Gastrocnemius medialis (tissue), 4 donors: ENCODE measurements at regions not wholly inside any gene's neighbourhood (a gene's known extent, or its start where the extent isn't known, plus 50 kb on each side); places are given as distances from the start of the nearest gene placed in this dataset.

Experiments used
- POLR2A ChIP-seq, 2 donors: fragments of 450-650 bp; IDR thresholded peaks; one replicate each; pipeline ENCODE4 v1.6.1; 2017; ENCODE audit warnings: antibody characterized with exemption in 2 of 2, mild to moderate bottlenecking in 2 of 2, moderate library complexity in 2 of 2
- TF ChIP-seq, protein P1 (sequence below), 5 experiments: fragments of 450-650 bp in 3 of 5; fragments of 200-600 bp in 2 of 5; sonication (generic) in 2 of 5; IDR thresholded peaks in 4 of 5; conservative IDR thresholded peaks in 1 of 5; 1 replicate in 4 of 5; 2 replicates in 1 of 5; pipeline ENCODE4 v1.5.1; 2016 to 2019; ENCODE audit warnings: antibody characterized with exemption in 5 of 5, mild to moderate bottlenecking in 3 of 5, moderate library complexity in 3 of 5

GRCh38 chr13:73849292-73849691 lies 284.9 kb downstream of the KLF12 start:
- TF ChIP-seq, protein P1, sequence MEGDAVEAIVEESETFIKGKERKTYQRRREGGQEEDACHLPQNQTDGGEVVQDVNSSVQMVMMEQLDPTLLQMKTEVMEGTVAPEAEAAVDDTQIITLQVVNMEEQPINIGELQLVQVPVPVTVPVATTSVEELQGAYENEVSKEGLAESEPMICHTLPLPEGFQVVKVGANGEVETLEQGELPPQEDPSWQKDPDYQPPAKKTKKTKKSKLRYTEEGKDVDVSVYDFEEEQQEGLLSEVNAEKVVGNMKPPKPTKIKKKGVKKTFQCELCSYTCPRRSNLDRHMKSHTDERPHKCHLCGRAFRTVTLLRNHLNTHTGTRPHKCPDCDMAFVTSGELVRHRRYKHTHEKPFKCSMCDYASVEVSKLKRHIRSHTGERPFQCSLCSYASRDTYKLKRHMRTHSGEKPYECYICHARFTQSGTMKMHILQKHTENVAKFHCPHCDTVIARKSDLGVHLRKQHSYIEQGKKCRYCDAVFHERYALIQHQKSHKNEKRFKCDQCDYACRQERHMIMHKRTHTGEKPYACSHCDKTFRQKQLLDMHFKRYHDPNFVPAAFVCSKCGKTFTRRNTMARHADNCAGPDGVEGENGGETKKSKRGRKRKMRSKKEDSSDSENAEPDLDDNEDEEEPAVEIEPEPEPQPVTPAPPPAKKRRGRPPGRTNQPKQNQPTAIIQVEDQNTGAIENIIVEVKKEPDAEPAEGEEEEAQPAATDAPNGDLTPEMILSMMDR (IDR thresholded peaks at IDR 0.05 in 4 of 5, conservative IDR thresholded peaks at IDR 0.05 in 1 of 5): peak in 1 of 5 experiments; percentile 17
- no peak for TF ChIP-seq POLR2A (IDR thresholded peaks at IDR 0.05)
